K562 (cell line): ENCODE measurements at regions not wholly inside any gene's neighbourhood (a gene's known extent, or its start where the extent isn't known, plus 50 kb on each side); places are given as distances from the start of the nearest gene placed in this dataset.

Source experiments
- CEBPB ChIP-seq: fragments of 450-650 bp; IDR thresholded peaks from 2 replicates; pipeline ENCODE4 v1.6.1; 2016; ENCODE audit warnings: missing genetic modification characterization, missing compliant biosample characterization
- POLR2AphosphoS5 ChIP-seq: IDR thresholded peaks from 2 replicates; pipeline ENCODE4 v1.6.1; 2011; ENCODE audit warnings: mild to moderate bottlenecking, low read depth, low read length, moderate library complexity; ENCODE audit not compliant: control insufficient read depth, insufficient read depth

- TF ChIP-seq POLR2AphosphoS5 = no peak
- no peak for TF ChIP-seq CEBPB (tag)
Observed at GRCh38 chr10:62631241-62631640, 173.3 kb upstream of the ADO start.
